ENCODE measurements at regions not wholly inside any gene's neighbourhood (a gene's known extent, or its start where the extent isn't known, plus 50 kb on each side); places are given as distances from the start of the nearest gene placed in this dataset.

GRCh38 chr1:88398338-88398737, 285.7 kb upstream of the PKN2 start:
- in situ Hi-C loops (cut with HindIII; ENCODE audit: low pct_unique_long_range_greater_than_20kb, low sequenced_read_pairs): no loop called here
- no TSS peak for BruUV-seq (replicated peaks)

GRCh38 chr1:88399690-88400089, 284.4 kb upstream of the PKN2 start:
- Histone ChIP-seq H3K36me3 (ENCODE audit: control insufficient read depth, insufficient read depth, low read length) (no peaks in the 10 kb centered on the region), H3K27ac (ENCODE audit: low read length) (no peak overlapping the region), H3K4me1 (ENCODE audit: control insufficient read depth, insufficient read depth, low read length) (no peaks in the 10 kb centered on the region), H3K27me3 (ENCODE audit: control insufficient read depth, insufficient read depth, low read length) (no peaks in the 10 kb centered on the region), H3K9me3 (ENCODE audit: control insufficient read depth, insufficient read depth, low read depth, low read length) (no peaks in the 10 kb centered on the region), H3K4me3 (ENCODE audit: low read depth in 2 of 2, low read length in 2 of 2) (no peak overlapping the region)
- intact Hi-C loops (cut with micrococcal nuclease; ENCODE audit: unreplicated experiment) (no loop called here), in situ Hi-C loops (cut with HindIII; ENCODE audit: low pct_unique_long_range_greater_than_20kb, low sequenced_read_pairs) (no loop called here)
- DNase-seq (ENCODE audit: low read depth, low spot score) (no peak), ATAC-seq (no peak)
- ChIA-PET CTCF (no interaction called here), POLR2A (no interaction called here)
- TF ChIP-seq SIN3A (IDR thresholded peaks at IDR 0.05; ENCODE audit: borderline replicate concordance, insufficient read depth, low read depth, low read length): no peak
- no peak for TF ChIP-seq CTCF (IDR thresholded peaks at IDR 0.05)
- TF ChIP-seq POLR2AphosphoS5 (IDR thresholded peaks at IDR 0.05; ENCODE audit: low read depth, low read length): no peak
- TF ChIP-seq TCF7L2 (IDR thresholded peaks at IDR 0.05; ENCODE audit: low read depth, low read length): no peak
- TF ChIP-seq REST (IDR thresholded peaks at IDR 0.05; ENCODE audit: insufficient read depth in 1 of 2, low read depth in 2 of 2, low read length in 1 of 2): no peak
- BruUV-seq (replicated peaks): no TSS peak

More at GRCh38 chr1:88398338-88398737, 285.7 kb upstream of the PKN2 start:
- H3K27me3 ChIP-seq (ENCODE audit: control insufficient read depth, insufficient read depth, low read length): no peaks in the 10 kb centered on the region
- no peak overlapping the region for H3K4me3 ChIP-seq (ENCODE audit: low read depth in 2 of 2, low read length in 2 of 2)
- ATAC-seq: no peak
- intact Hi-C loops (cut with micrococcal nuclease; ENCODE audit: unreplicated experiment): no loop called here
- H3K4me1 ChIP-seq (ENCODE audit: control insufficient read depth, insufficient read depth, low read length): no peaks in the 10 kb centered on the region
- no peaks in the 10 kb centered on the region for H3K36me3 ChIP-seq (ENCODE audit: control insufficient read depth, insufficient read depth, low read length)
- CTCF ChIA-PET: no interaction called here
- no peaks in the 10 kb centered on the region for H3K9me3 ChIP-seq (ENCODE audit: control insufficient read depth, insufficient read depth, low read depth, low read length)
- POLR2A ChIA-PET: no interaction called here
- no peak for TF ChIP-seq REST (IDR thresholded peaks at IDR 0.05; ENCODE audit: insufficient read depth in 1 of 2, low read depth in 2 of 2, low read length in 1 of 2)
- no peak for TF ChIP-seq SIN3A (IDR thresholded peaks at IDR 0.05; ENCODE audit: borderline replicate concordance, insufficient read depth, low read depth, low read length)
- TF ChIP-seq TCF7L2 (IDR thresholded peaks at IDR 0.05; ENCODE audit: low read depth, low read length): no peak
- no peak for TF ChIP-seq POLR2AphosphoS5 (IDR thresholded peaks at IDR 0.05; ENCODE audit: low read depth, low read length)
- no peak for TF ChIP-seq CTCF (IDR thresholded peaks at IDR 0.05)
- DNase-seq (ENCODE audit: low read depth, low spot score): no peak
- no peak overlapping the region for H3K27ac ChIP-seq (ENCODE audit: low read length)

Data from Panc1 (cell line).